Neural cell (in vitro differentiated cells): ENCODE measurements at regions not wholly inside any gene's neighbourhood (a gene's known extent, or its start where the extent isn't known, plus 50 kb on each side); places are given as distances from the start of the nearest gene placed in this dataset.

Source experiments
- H2AFZ ChIP-seq: fragments of 200-600, 300-800 bp; sonication (generic), shearing (Covaris generic); 2 replicates; pipeline ENCODE4 v1.6.0; 2014; ENCODE audit warnings: low read depth, mild to moderate bottlenecking, antibody characterized with exemption, low read length, moderate library complexity
- H3F3A ChIP-seq: fragments of 200-600 bp; shearing (Covaris generic); 2 replicates; pipeline ENCODE4 v1.6.1; 2016; ENCODE audit warnings: mild to moderate bottlenecking, moderate library complexity, mixed read lengths, antibody characterized with exemption, low read length; ENCODE audit not compliant: insufficient read depth, poor library complexity, severe bottlenecking
- H3K27ac ChIP-seq: fragments of 200-600, 300-800 bp; sonication (generic), shearing (Covaris generic); 2 replicates; pipeline ENCODE4 v1.5.1; 2014; ENCODE audit warnings: mild to moderate bottlenecking, low read length, moderate library complexity
- H3K27me3 ChIP-seq: fragments of 300-800, 200-600 bp; sonication (generic), shearing (Covaris generic); 2 replicates; pipeline ENCODE4 v1.6.0; 2014; ENCODE audit warnings: mild to moderate bottlenecking, low read depth, low read length, moderate library complexity; ENCODE audit not compliant: insufficient read depth
- H3K36me3 ChIP-seq: fragments of 300-800, 200-600 bp; sonication (generic), shearing (Covaris generic); 2 replicates; pipeline ENCODE4 v1.5.1; 2014; ENCODE audit warnings: mild to moderate bottlenecking, antibody characterized with exemption, low read length, moderate library complexity; ENCODE audit not compliant: insufficient read depth
- H3K4me2 ChIP-seq: fragments of 300-800, 200-600 bp; sonication (generic), shearing (Covaris generic); 2 replicates; pipeline ENCODE4 v1.6.0; 2014; ENCODE audit warnings: mild to moderate bottlenecking, low read length
- H3K4me3 ChIP-seq: fragments of 300-800, 200-600 bp; sonication (generic), shearing (Covaris generic); 2 replicates; pipeline ENCODE4 v1.5.1; 2014; ENCODE audit warnings: mild to moderate bottlenecking, low read length, moderate library complexity
- H3K79me2 ChIP-seq: fragments of 200-600 bp; shearing (Covaris generic); replicated peaks from 2 replicates; pipeline ENCODE4 v1.6.0; 2014; ENCODE audit warnings: mild to moderate bottlenecking, low read length, moderate library complexity; ENCODE audit not compliant: insufficient read depth
- H3K9ac ChIP-seq: fragments of 300-800, 200-600 bp; sonication (generic), shearing (Covaris generic); 2 replicates; pipeline ENCODE4 v1.6.1; 2016; ENCODE audit warnings: mild to moderate bottlenecking, low read length, mixed read lengths
- H3K9me2 ChIP-seq: fragments of 200-600 bp; shearing (Covaris generic); 2 replicates; pipeline ENCODE4 v1.6.1; 2016; ENCODE audit warnings: mild to moderate bottlenecking, low read length, mixed read lengths; ENCODE audit not compliant: insufficient read depth
- H3K9me3 ChIP-seq: fragments of 200-600, 300-800 bp; sonication (generic), shearing (Covaris generic); 2 replicates; pipeline ENCODE4 v1.6.1; 2016; ENCODE audit warnings: mild to moderate bottlenecking, mixed run types, low read length, moderate library complexity, mixed read lengths
- H4K20me1 ChIP-seq: fragments of 200-600 bp; shearing (Covaris generic); 2 replicates; pipeline ENCODE4 v1.6.1; 2016; ENCODE audit warnings: mild to moderate bottlenecking, mixed run types; ENCODE audit not compliant: insufficient read depth
- EP300 ChIP-seq: fragments of 450-650 bp; conservative IDR thresholded peaks from 2 replicates; pipeline ENCODE4 v1.6.1; 2014; ENCODE audit warnings: antibody characterized with exemption, mild to moderate bottlenecking, moderate library complexity; ENCODE audit not compliant: poor library complexity, severe bottlenecking
- EZH2 ChIP-seq: fragments of 200-600, 300-800 bp; shearing (Covaris generic), sonication (generic); IDR thresholded peaks from 2 replicates; pipeline ENCODE4 v1.6.1; 2014; ENCODE audit warnings: antibody characterized with exemption, low read length, borderline replicate concordance, mild to moderate bottlenecking; ENCODE audit not compliant: insufficient read depth, poor library complexity, severe bottlenecking
- MXI1 ChIP-seq: fragments of 450-650 bp; conservative IDR thresholded peaks from 2 replicates; pipeline ENCODE4 v1.6.1; 2014; ENCODE audit warnings: antibody characterized with exemption, mild to moderate bottlenecking; ENCODE audit not compliant: poor library complexity, severe bottlenecking
- POLR2AphosphoS5 ChIP-seq: IDR thresholded peaks from 2 replicates; pipeline ENCODE4 v1.6.1; 2012
- RAD21 ChIP-seq: fragments of 450-650 bp; conservative IDR thresholded peaks from 2 replicates; pipeline ENCODE4 v1.6.1; 2014; ENCODE audit warnings: antibody characterized with exemption, mild to moderate bottlenecking, moderate library complexity
- SMC3 ChIP-seq: fragments of 450-650 bp; conservative IDR thresholded peaks from 2 replicates; pipeline ENCODE4 v1.6.1; 2014; ENCODE audit warnings: antibody characterized with exemption, mild to moderate bottlenecking, moderate library complexity; ENCODE audit not compliant: poor library complexity
- TAF1 ChIP-seq: IDR thresholded peaks from 2 replicates; pipeline ENCODE4 v1.6.1; 2012; ENCODE audit warnings: low read depth
- TF ChIP-seq, protein P1 (sequence below): IDR thresholded peaks from 2 replicates; pipeline ENCODE4 v1.6.1; 2012; ENCODE audit warnings: borderline replicate concordance
- TF ChIP-seq, protein P2 (sequence below): fragments of 450-650 bp; IDR thresholded peaks from 2 replicates; pipeline ENCODE4 v1.5.1; 2014; ENCODE audit warnings: antibody characterized with exemption, mild to moderate bottlenecking, moderate library complexity; ENCODE audit not compliant: poor library complexity, severe bottlenecking

DNA sequence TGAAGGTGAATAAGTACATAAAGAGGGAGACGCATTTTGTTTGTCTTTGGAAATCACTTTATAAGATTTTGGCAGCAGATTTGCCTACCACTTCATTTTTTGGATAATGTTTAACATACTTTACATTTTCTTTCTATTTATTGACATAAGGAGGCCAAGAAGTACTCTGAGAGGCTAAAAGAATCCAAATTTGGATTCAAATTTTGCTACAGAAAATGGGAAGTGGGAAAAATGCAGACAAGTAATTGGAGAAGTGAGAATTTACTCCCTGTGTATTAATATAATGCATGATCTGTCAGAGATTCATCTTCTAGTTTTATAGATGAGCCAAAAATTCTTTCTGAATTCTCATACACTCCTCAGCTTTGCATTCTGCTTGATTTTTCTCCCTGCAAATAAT lies 411.2 kb upstream of the CTNND2 start:
- H3K27me3 ChIP-seq, result no peaks in the 10 kb centered on the region

GRCh38 chr5:12313602-12314001 lies 409.4 kb upstream of the CTNND2 start:
- Histone ChIP-seq H3K27me3 (no peaks in the 10 kb centered on the region), H3K9me2 (no peaks in the 10 kb centered on the region), H4K20me1 (no peaks in the 10 kb centered on the region), H3K9ac (no peak overlapping the region), H3K4me2 (no peak overlapping the region), H3K36me3 (no peaks in the 10 kb centered on the region), H3K27ac (no peak overlapping the region), H2AFZ (no peak overlapping the region), H3F3A (no peaks in the 10 kb centered on the region), H3K79me2 (no peaks in the 10 kb centered on the region), H3K9me3 (no peaks in the 10 kb centered on the region), H3K4me3 (no peak overlapping the region)
- TF ChIP-seq SMC3, result no peak
- no peak for TF ChIP-seq POLR2AphosphoS5
- TF ChIP-seq, protein P1, sequence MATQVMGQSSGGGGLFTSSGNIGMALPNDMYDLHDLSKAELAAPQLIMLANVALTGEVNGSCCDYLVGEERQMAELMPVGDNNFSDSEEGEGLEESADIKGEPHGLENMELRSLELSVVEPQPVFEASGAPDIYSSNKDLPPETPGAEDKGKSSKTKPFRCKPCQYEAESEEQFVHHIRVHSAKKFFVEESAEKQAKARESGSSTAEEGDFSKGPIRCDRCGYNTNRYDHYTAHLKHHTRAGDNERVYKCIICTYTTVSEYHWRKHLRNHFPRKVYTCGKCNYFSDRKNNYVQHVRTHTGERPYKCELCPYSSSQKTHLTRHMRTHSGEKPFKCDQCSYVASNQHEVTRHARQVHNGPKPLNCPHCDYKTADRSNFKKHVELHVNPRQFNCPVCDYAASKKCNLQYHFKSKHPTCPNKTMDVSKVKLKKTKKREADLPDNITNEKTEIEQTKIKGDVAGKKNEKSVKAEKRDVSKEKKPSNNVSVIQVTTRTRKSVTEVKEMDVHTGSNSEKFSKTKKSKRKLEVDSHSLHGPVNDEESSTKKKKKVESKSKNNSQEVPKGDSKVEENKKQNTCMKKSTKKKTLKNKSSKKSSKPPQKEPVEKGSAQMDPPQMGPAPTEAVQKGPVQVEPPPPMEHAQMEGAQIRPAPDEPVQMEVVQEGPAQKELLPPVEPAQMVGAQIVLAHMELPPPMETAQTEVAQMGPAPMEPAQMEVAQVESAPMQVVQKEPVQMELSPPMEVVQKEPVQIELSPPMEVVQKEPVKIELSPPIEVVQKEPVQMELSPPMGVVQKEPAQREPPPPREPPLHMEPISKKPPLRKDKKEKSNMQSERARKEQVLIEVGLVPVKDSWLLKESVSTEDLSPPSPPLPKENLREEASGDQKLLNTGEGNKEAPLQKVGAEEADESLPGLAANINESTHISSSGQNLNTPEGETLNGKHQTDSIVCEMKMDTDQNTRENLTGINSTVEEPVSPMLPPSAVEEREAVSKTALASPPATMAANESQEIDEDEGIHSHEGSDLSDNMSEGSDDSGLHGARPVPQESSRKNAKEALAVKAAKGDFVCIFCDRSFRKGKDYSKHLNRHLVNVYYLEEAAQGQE, result no peak
- no peak for TF ChIP-seq MXI1
- no peak for TF ChIP-seq RAD21
- TF ChIP-seq EZH2, result no peak
- TF ChIP-seq TAF1, result no peak
- TF ChIP-seq, protein P2, sequence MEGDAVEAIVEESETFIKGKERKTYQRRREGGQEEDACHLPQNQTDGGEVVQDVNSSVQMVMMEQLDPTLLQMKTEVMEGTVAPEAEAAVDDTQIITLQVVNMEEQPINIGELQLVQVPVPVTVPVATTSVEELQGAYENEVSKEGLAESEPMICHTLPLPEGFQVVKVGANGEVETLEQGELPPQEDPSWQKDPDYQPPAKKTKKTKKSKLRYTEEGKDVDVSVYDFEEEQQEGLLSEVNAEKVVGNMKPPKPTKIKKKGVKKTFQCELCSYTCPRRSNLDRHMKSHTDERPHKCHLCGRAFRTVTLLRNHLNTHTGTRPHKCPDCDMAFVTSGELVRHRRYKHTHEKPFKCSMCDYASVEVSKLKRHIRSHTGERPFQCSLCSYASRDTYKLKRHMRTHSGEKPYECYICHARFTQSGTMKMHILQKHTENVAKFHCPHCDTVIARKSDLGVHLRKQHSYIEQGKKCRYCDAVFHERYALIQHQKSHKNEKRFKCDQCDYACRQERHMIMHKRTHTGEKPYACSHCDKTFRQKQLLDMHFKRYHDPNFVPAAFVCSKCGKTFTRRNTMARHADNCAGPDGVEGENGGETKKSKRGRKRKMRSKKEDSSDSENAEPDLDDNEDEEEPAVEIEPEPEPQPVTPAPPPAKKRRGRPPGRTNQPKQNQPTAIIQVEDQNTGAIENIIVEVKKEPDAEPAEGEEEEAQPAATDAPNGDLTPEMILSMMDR, result no peak

More for the DNA sequence above, 411.2 kb upstream of the CTNND2 start:
- TF ChIP-seq, protein P1, result no peak
- TF ChIP-seq MXI1, result no peak
- TF ChIP-seq, protein P2, result no peak
- TF ChIP-seq EP300, result no peak
- TF ChIP-seq TAF1, result no peak
- no peak for TF ChIP-seq EZH2
- TF ChIP-seq POLR2AphosphoS5, result no peak
- TF ChIP-seq SMC3, result no peak
- TF ChIP-seq RAD21, result no peak
- no peak overlapping the region for H2AFZ ChIP-seq
- no peak overlapping the region for H3K27ac ChIP-seq
- no peak overlapping the region for H3K9ac ChIP-seq
- H3K9me3 ChIP-seq, result no peaks in the 10 kb centered on the region
- no peaks in the 10 kb centered on the region for H3K36me3 ChIP-seq
- no peaks in the 10 kb centered on the region for H4K20me1 ChIP-seq
- no peaks in the 10 kb centered on the region for H3K9me2 ChIP-seq
- no peak overlapping the region for H3K4me3 ChIP-seq
- H3K4me2 ChIP-seq, result no peak overlapping the region
- no peaks in the 10 kb centered on the region for H3K79me2 ChIP-seq
- no peaks in the 10 kb centered on the region for H3F3A ChIP-seq
